GM23338 (cell line): ENCODE measurements at regions not wholly inside any gene's neighbourhood (a gene's known extent, or its start where the extent isn't known, plus 50 kb on each side); places are given as distances from the start of the nearest gene placed in this dataset.

Experiments used
- ATAC-seq: fragments of 200-7000 bp; cut with Tn5 transposase; 3 replicates; pipeline ENCODE4 v1.9.1; 2020
- DNase-seq: peaks from one replicate; pipeline ENCODE4 v3.0.0-alpha.2; 2015; ENCODE audit warnings: low spot score
- H2AFZ ChIP-seq: fragments of 200-600 bp; sonication (generic); 2 replicates; pipeline ENCODE4 v1.8.0; 2016; ENCODE audit warnings: antibody characterized with exemption, mild to moderate bottlenecking, moderate library complexity
- H3F3A ChIP-seq: fragments of 200-600 bp; sonication (generic); replicated peaks from 2 replicates; pipeline ENCODE4 v1.8.0; 2017; ENCODE audit warnings: antibody characterized with exemption, mixed run types, low read depth
- H3K27ac ChIP-seq: fragments of 200-600 bp; sonication (generic); 2 replicates; pipeline ENCODE4 v1.6.1; 2016; ENCODE audit warnings: low read depth
- H3K27me3 ChIP-seq: fragments of 200-600 bp; sonication (generic); 2 replicates; pipeline ENCODE4 v1.8.0; 2016; ENCODE audit warnings: mild to moderate bottlenecking, mixed run types, moderate library complexity; ENCODE audit not compliant: insufficient read depth
- H3K36me3 ChIP-seq: fragments of 200-600 bp; sonication (generic); 2 replicates; pipeline ENCODE4 v1.8.0; 2016; ENCODE audit warnings: mild to moderate bottlenecking; ENCODE audit not compliant: insufficient read depth
- H3K4me1 ChIP-seq: fragments of 200-600 bp; sonication (generic); 2 replicates; pipeline ENCODE4 v1.8.0; 2016; ENCODE audit warnings: mild to moderate bottlenecking, moderate library complexity; ENCODE audit not compliant: insufficient read depth
- H3K4me2 ChIP-seq: fragments of 200-600 bp; sonication (generic); 2 replicates; pipeline ENCODE4 v1.7.1; 2017; ENCODE audit warnings: mixed run types
- H3K4me3 ChIP-seq: fragments of 200-600 bp; sonication (generic); 2 replicates; pipeline ENCODE4 v1.6.1; 2016; ENCODE audit warnings: mixed run types
- H3K79me2 ChIP-seq: fragments of 200-600 bp; sonication (generic); replicated peaks from 2 replicates; pipeline ENCODE4 v1.8.0; 2017; ENCODE audit warnings: mild to moderate bottlenecking; ENCODE audit not compliant: insufficient read depth
- H3K9me2 ChIP-seq: fragments of 200-600 bp; sonication (generic); 2 replicates; pipeline ENCODE4 v1.8.0; 2017; ENCODE audit not compliant: insufficient read depth
- H4K20me1 ChIP-seq: fragments of 200-600 bp; sonication (generic); replicated peaks from 2 replicates; pipeline ENCODE4 v1.8.0; 2017; ENCODE audit warnings: mild to moderate bottlenecking; ENCODE audit not compliant: insufficient read depth
- H3K27ac Mint-ChIP-seq: 2 replicates; pipeline ENCODE4 v1.8.0; 2020; ENCODE audit warnings: inconsistent platforms, mild to moderate bottlenecking, moderate library complexity, mixed read lengths
- H3K27me3 Mint-ChIP-seq: 3 replicates; pipeline ENCODE4 v1.8.0; 2022; ENCODE audit warnings: low read depth, mild to moderate bottlenecking, moderate library complexity, mixed read lengths, inconsistent platforms; ENCODE audit not compliant: insufficient read depth, poor library complexity
- H3K36me3 Mint-ChIP-seq: 3 replicates; pipeline ENCODE4 v1.8.0; 2021; ENCODE audit warnings: low read depth, mild to moderate bottlenecking, inconsistent platforms, moderate library complexity, mixed read lengths
- H3K4me1 Mint-ChIP-seq: 3 replicates; pipeline ENCODE4 v1.8.0; 2020; ENCODE audit warnings: mild to moderate bottlenecking, inconsistent platforms, mixed read lengths
- H3K4me3 Mint-ChIP-seq: 3 replicates; pipeline ENCODE4 v1.8.0; 2021; ENCODE audit warnings: moderate library complexity, mild to moderate bottlenecking, inconsistent platforms, mixed read lengths
- H3K9me3 Mint-ChIP-seq: 3 replicates; pipeline ENCODE4 v1.8.0; 2020; ENCODE audit warnings: moderate library complexity, mild to moderate bottlenecking, inconsistent platforms, mixed read lengths
- CREB1 ChIP-seq: fragments of 250-450 bp; sonication (Bioruptor Pico); IDR thresholded peaks from 2 replicates; pipeline ENCODE4 v1.5.0; 2020; ENCODE audit warnings: low read depth, mild to moderate bottlenecking, moderate library complexity
- ETS1 ChIP-seq: IDR thresholded peaks from 2 replicates; pipeline ENCODE4 v1.6.1; 2016; ENCODE audit warnings: antibody characterized with exemption
- EZH2 ChIP-seq: fragments of 200-600 bp; sonication (generic); IDR thresholded peaks from one replicate; pipeline ENCODE4 v1.8.0; 2017; ENCODE audit warnings: antibody characterized with exemption, mild to moderate bottlenecking, low read depth; ENCODE audit not compliant: unreplicated experiment
- EZH2phosphoT487 ChIP-seq: fragments of 200-600 bp; sonication (generic); IDR thresholded peaks from one replicate; pipeline ENCODE4 v1.8.1; 2018; ENCODE audit warnings: antibody characterized with exemption; ENCODE audit not compliant: unreplicated experiment
- JUNB ChIP-seq: IDR thresholded peaks from one replicate; pipeline ENCODE4 v1.6.1; 2016; ENCODE audit warnings: antibody characterized with exemption; ENCODE audit not compliant: unreplicated experiment
- POLR2AphosphoS5 ChIP-seq: IDR thresholded peaks from 2 replicates; pipeline ENCODE4 v1.6.1; 2016; ENCODE audit warnings: antibody characterized with exemption, low read depth
- ZNF331 ChIP-seq: fragments of 250-450 bp; sonication (Bioruptor Pico); IDR thresholded peaks from 2 replicates; pipeline ENCODE4 v1.5.0; 2020; ENCODE audit warnings: low read depth, mild to moderate bottlenecking, moderate library complexity
- TF ChIP-seq, protein P1 (sequence below), 2 experiments: fragments of 200-600 bp in 1 of 2; sonication (generic) in 1 of 2; conservative IDR thresholded peaks; 2 replicates each; pipeline versions ENCODE4 v1.5.1 to v1.6.1; 2016 to 2017; ENCODE audit warnings: antibody characterized with exemption in 2 of 2, low read depth in 2 of 2, mild to moderate bottlenecking in 2 of 2, moderate library complexity in 1 of 2
- TF ChIP-seq, protein P2 (sequence below): IDR thresholded peaks from one replicate; pipeline ENCODE4 v1.6.1; 2018; ENCODE audit warnings: antibody characterized with exemption; ENCODE audit not compliant: unreplicated experiment

GRCh38 chr13:60981407-60981806, 434.2 kb downstream of the PCDH20 start:
- H2AFZ ChIP-seq, result no peak overlapping the region
- TF ChIP-seq POLR2AphosphoS5, result no peak
- Mint-ChIP-seq H3K27ac (no peak overlapping the region), H3K36me3 (peaks cover 9% of the 10 kb centered on the region; the same call in 2 of the 3 replicates), H3K27me3 (no peaks in the 10 kb centered on the region), H3K9me3 (peaks cover 8% of the 10 kb centered on the region; the same call in 2 of the 3 replicates), H3K4me3 (no peak overlapping the region), H3K4me1 (no peaks in the 10 kb centered on the region)
- no peaks in the 10 kb centered on the region for H4K20me1 ChIP-seq
- no peak overlapping the region for H3K27ac ChIP-seq
- H3K79me2 ChIP-seq, result no peaks in the 10 kb centered on the region
- 0 out of 2 replicates have a peak, but pooled peaks cover 9% of the 10 kb centered on the region for H3K9me2 ChIP-seq
- H3F3A ChIP-seq, result peaks cover 5% of the 10 kb centered on the region; the same call in 1 of the 2 replicates
- H3K36me3 ChIP-seq, result no peaks in the 10 kb centered on the region
- no peaks in the 10 kb centered on the region for H3K27me3 ChIP-seq
- no peaks in the 10 kb centered on the region for H3K4me1 ChIP-seq
- DNase-seq, result no peak
- no peak for ATAC-seq
- no peak overlapping the region for H3K4me3 ChIP-seq
- no peak overlapping the region for H3K4me2 ChIP-seq

DNA sequence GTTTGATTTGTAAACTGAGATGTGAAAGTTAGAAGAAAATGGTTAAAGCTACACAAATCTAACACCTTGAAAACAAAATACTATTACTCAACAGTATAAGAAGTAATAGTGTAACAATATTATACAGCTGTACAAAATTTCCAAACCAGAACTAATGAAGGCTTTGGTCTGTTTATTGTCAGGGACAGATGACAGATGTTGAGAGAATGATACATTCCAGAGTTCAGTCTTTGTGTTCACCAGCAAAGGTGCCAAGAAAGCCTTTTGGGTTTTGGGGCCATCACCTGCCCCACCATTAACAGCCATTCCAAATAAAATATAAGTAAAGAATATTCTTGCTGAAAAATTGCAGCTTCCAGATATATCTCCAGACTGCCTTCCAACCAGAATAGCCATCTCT, 439.3 kb downstream of the PCDH20 start:
- Histone ChIP-seq H3K4me3 (no peak overlapping the region), H3K79me2 (no peaks in the 10 kb centered on the region), H3F3A (peaks cover 7% of the 10 kb centered on the region; the same call in 1 of the 2 replicates), H3K36me3 (no peaks in the 10 kb centered on the region), H3K27me3 (no peaks in the 10 kb centered on the region), H3K27ac (no peak overlapping the region), H4K20me1 (no peaks in the 10 kb centered on the region), H2AFZ (no peak overlapping the region), H3K9me2 (0 out of 2 replicates have a peak, but pooled peaks cover 7% of the 10 kb centered on the region), H3K4me1 (peaks cover 8% of the 10 kb centered on the region; the same call in 1 of the 2 replicates), H3K4me2 (no peak overlapping the region)
- H3K4me1 Mint-ChIP-seq, result peaks cover 22% of the 10 kb centered on the region
- H3K36me3 Mint-ChIP-seq, result peaks cover 24% of the 10 kb centered on the region
- H3K9me3 Mint-ChIP-seq, result peaks cover 16% of the 10 kb centered on the region; the same call in 2 of the 3 replicates
- H3K27me3 Mint-ChIP-seq, result peaks cover 6% of the 10 kb centered on the region
- H3K4me3 Mint-ChIP-seq, result no peak overlapping the region
- no peak for ATAC-seq
- H3K27ac Mint-ChIP-seq, result no peak overlapping the region
- no peak for DNase-seq
- TF ChIP-seq ETS1, result no peak
- TF ChIP-seq EZH2phosphoT487, result no peak
- no peak for TF ChIP-seq EZH2
- no peak for TF ChIP-seq ZNF331 (CRISPR knock-in tag)
- TF ChIP-seq, protein P1, sequence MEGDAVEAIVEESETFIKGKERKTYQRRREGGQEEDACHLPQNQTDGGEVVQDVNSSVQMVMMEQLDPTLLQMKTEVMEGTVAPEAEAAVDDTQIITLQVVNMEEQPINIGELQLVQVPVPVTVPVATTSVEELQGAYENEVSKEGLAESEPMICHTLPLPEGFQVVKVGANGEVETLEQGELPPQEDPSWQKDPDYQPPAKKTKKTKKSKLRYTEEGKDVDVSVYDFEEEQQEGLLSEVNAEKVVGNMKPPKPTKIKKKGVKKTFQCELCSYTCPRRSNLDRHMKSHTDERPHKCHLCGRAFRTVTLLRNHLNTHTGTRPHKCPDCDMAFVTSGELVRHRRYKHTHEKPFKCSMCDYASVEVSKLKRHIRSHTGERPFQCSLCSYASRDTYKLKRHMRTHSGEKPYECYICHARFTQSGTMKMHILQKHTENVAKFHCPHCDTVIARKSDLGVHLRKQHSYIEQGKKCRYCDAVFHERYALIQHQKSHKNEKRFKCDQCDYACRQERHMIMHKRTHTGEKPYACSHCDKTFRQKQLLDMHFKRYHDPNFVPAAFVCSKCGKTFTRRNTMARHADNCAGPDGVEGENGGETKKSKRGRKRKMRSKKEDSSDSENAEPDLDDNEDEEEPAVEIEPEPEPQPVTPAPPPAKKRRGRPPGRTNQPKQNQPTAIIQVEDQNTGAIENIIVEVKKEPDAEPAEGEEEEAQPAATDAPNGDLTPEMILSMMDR (conservative IDR thresholded peaks at IDR 0.05; ENCODE audit: low read depth in 2 of 2), result no peak
- TF ChIP-seq, protein P2, sequence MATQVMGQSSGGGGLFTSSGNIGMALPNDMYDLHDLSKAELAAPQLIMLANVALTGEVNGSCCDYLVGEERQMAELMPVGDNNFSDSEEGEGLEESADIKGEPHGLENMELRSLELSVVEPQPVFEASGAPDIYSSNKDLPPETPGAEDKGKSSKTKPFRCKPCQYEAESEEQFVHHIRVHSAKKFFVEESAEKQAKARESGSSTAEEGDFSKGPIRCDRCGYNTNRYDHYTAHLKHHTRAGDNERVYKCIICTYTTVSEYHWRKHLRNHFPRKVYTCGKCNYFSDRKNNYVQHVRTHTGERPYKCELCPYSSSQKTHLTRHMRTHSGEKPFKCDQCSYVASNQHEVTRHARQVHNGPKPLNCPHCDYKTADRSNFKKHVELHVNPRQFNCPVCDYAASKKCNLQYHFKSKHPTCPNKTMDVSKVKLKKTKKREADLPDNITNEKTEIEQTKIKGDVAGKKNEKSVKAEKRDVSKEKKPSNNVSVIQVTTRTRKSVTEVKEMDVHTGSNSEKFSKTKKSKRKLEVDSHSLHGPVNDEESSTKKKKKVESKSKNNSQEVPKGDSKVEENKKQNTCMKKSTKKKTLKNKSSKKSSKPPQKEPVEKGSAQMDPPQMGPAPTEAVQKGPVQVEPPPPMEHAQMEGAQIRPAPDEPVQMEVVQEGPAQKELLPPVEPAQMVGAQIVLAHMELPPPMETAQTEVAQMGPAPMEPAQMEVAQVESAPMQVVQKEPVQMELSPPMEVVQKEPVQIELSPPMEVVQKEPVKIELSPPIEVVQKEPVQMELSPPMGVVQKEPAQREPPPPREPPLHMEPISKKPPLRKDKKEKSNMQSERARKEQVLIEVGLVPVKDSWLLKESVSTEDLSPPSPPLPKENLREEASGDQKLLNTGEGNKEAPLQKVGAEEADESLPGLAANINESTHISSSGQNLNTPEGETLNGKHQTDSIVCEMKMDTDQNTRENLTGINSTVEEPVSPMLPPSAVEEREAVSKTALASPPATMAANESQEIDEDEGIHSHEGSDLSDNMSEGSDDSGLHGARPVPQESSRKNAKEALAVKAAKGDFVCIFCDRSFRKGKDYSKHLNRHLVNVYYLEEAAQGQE, result no peak
- TF ChIP-seq CREB1 (CRISPR knock-in tag), result no peak
- TF ChIP-seq JUNB, result no peak
